ENCODE measurements at regions not wholly inside any gene's neighbourhood (a gene's known extent, or its start where the extent isn't known, plus 50 kb on each side); places are given as distances from the start of the nearest gene placed in this dataset.

GRCh38 chr10:29104661-29105399 lies 184.0 kb upstream of the LYZL1 start (continued):
- TF ChIP-seq REST (IDR thresholded peaks at IDR 0.05; ENCODE audit: unreplicated experiment), result no peak
- TF ChIP-seq ETS1 (IDR thresholded peaks at IDR 0.05), result no peak

- no peaks in the 10 kb centered on the region for H3K36me3 Mint-ChIP-seq (ENCODE audit: low read depth)
- H3K4me3 ChIP-seq, result no peak overlapping the region
- no peaks in the 10 kb centered on the region for H4K20me1 ChIP-seq (replicated peaks; ENCODE audit: insufficient read depth)
- no peak overlapping the region for H3K4me3 Mint-ChIP-seq
- H3K9me2 ChIP-seq (ENCODE audit: insufficient read depth), result peaks cover 13% of the 10 kb centered on the region
- no peaks in the 10 kb centered on the region for H3K36me3 ChIP-seq (ENCODE audit: insufficient read depth)
- peaks cover 2% of the 10 kb centered on the region; the same call in 1 of the 3 replicates for H3K4me1 Mint-ChIP-seq
- no peak overlapping the region for H3K27ac ChIP-seq (ENCODE audit: low read depth)
- H2AFZ ChIP-seq, result no peak overlapping the region
- H3K79me2 ChIP-seq (replicated peaks; ENCODE audit: insufficient read depth), result no peaks in the 10 kb centered on the region
- H3F3A ChIP-seq (replicated peaks; ENCODE audit: low read depth), result no peaks in the 10 kb centered on the region
- H3K9me3 Mint-ChIP-seq, result peaks cover 7% of the 10 kb centered on the region; the same call in 2 of the 3 replicates
- H3K27ac Mint-ChIP-seq, result no peak overlapping the region
- H3K4me1 ChIP-seq (ENCODE audit: insufficient read depth), result no peaks in the 10 kb centered on the region
- H3K27me3 ChIP-seq (ENCODE audit: insufficient read depth), result no peaks in the 10 kb centered on the region
- no peak overlapping the region for H3K4me2 ChIP-seq
- peaks cover 3% of the 10 kb centered on the region for H3K27me3 Mint-ChIP-seq (ENCODE audit: insufficient read depth, low read depth, poor library complexity)
- no peak for DNase-seq (ENCODE audit: low spot score)
- ATAC-seq, result no peak
- TF ChIP-seq ZNF462 (CRISPR knock-in tag; IDR thresholded peaks at IDR 0.05) (no peak), CREB1 (CRISPR knock-in tag; IDR thresholded peaks at IDR 0.05; ENCODE audit: low read depth) (no peak), REST (IDR thresholded peaks at IDR 0.05; ENCODE audit: unreplicated experiment) (no peak), CTCF (conservative IDR thresholded peaks at IDR 0.05; ENCODE audit: low read depth in 2 of 2) (no peak)
Measured at GRCh38 chr10:29105516-29106215, 183.2 kb upstream of the LYZL1 start.

Measured in GM23338 (cell line).